ENCODE measurements at regions not wholly inside any gene's neighbourhood (a gene's known extent, or its start where the extent isn't known, plus 50 kb on each side); places are given as distances from the start of the nearest gene placed in this dataset.
A peak's percentile ranks its signal among the peaks of the same experiment; 100 is the strongest.
"Not testable (repeated sequence)": the region's sequence is repeated elsewhere in the genome, so short reads cannot be mapped to it uniquely, and the experiment has no call there.

DNA sequence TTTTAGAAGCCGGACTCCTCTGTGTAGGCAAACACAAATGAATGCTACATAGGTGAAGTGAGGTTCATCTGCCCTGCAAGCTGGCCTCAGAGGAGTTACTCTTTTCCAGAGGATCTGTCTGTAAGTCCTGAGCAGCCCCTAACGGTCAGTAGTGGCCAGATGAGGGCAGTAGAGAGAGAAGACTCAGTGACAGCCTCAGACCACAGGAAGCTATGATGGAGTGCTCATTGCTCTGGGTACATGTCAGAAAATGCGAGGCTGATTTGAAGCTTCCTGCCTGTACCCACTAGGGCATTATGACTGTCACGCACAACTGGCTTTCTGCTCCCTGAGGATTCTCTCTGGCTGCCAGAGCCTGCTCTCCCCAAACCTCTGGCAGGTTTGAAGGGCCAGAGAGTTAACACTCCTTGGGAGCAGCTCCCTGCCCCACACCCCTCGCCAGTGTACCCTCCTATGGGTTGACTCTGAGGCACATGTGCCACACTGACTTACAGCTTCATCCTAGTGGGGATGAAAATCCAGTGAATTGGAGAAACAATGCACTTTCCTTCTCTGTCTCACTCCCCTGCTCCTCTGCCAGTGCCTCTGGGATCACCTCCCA is 141.5 kb downstream of the GABRG2 start:
- peak; percentile 0 for DNase-seq

- DNase-seq: no peak
These were observed 147.0 kb downstream of the GABRG2 start for GRCh38 chr5:162214551-162214950.

DNA sequence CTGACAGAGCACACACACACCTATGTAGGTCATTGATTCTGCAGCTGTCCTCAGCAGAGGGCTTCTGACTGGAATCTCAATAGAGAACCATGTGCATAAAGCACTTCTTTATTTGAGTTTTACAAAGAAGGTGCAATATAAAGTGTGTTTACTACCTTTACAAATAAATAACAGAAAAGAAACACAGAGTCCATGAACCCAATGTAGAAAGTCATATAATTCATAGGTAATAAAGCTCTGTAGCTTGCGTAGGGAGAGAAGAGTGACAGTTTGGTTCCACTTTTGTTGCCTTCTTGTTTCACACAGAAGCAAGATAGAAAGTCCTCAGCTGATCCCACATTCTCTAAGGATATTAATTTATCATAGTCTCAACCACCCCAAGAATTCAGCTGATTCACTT is 149.5 kb downstream of the GABRG2 start:
- DNase-seq: no peak

- DNase-seq: no peak
These were observed 154.3 kb downstream of the GABRG2 start for GRCh38 chr5:162221910-162222309.

DNA sequence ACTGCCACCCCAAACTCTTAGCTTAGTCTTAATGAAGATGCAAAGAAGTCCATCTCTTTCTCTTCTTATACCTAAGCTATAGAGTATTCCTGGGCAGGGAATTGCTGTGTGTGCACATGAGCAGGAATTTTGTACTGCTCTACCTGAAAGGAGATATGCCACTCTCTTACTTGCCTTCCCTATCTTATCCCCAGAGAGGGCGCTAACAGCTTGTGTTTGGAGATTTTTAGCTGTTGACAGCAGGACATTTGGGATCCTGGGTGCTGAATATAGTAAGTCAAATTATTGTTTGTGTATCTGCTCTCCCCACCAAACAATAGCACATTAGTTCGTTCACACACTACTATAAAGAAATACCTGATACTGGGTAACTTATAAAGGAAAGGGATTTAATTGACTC is 159.5 kb downstream of the GABRG2 start:
- DNase-seq: no peak

GRCh38 chr5:162230348-162230747 is 162.8 kb downstream of the GABRG2 start:
- DNase-seq: no peak

- no peak for DNase-seq
These were observed 163.9 kb downstream of the GABRG2 start for GRCh38 chr5:162231522-162231921.

GRCh38 chr5:162240734-162241133 is 173.2 kb downstream of the GABRG2 start:
- DNase-seq: no peak

DNA sequence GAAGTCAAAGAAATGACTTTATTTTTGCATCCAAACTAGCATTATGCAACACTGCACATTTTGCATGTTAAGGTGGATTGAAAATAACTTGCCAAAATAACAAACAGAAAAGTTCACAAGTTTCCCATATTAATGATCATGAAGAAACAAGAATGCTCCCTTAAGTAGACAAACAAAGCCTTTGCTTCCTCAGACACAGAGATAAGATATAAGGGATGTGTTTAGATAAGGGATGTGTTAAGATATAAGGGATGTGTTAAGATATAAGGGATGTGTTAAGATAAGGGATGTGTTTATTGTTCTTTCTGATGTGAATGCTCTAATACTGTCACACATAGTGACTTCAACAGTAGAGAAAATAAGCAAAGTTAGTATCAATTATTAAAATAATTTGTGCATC is 174.8 kb downstream of the GABRG2 start:
- no peak for DNase-seq

GRCh38 chr5:162243651-162244050 is 176.1 kb downstream of the GABRG2 start:
- no peak for DNase-seq

GRCh38 chr5:162248107-162248713 is 180.6 kb downstream of the GABRG2 start:
- no peak for DNase-seq

- no peak for DNase-seq
These were observed 189.1 kb downstream of the GABRG2 start for GRCh38 chr5:162256711-162257110.

DNA sequence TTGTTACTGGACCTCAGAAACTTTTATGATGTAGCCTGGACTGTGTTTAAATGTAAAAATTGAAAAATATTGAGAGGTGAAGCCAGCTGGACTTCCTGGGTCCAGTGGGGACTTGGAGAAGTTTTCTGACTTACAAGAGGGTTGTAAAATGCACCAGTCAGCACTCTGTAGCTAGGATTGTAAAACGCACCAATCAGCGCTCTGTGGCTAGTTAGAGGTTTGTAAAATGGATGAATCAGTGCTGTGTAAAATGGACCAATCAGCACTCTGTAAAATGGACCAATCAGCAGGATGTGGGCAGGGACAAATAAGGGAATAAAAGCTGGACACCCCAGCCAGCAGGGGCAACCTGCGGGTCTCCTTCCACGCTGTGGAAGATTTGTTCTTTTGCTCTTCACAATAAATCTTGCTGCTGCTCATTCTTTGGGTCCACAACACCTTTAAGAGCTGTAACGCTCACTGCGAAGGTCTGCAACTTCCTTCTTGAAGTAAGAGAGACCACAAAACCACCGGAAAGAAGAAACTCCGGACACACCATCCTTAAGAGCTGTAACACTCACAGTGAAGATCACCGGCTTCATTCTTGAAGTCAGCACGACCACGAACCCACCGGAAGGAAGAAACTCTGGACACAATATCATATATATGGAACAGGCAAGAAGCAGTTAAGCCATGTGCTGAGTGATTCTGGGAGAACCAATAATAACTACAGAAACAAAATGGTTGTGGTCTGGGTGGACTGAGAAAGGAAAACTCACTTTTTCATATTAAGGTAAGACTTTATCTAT is 201.3 kb downstream of the GABRG2 start:
- no peak for DNase-seq

GRCh38 chr5:162272417-162272816 is 204.8 kb downstream of the GABRG2 start:
- no peak for DNase-seq

DNA sequence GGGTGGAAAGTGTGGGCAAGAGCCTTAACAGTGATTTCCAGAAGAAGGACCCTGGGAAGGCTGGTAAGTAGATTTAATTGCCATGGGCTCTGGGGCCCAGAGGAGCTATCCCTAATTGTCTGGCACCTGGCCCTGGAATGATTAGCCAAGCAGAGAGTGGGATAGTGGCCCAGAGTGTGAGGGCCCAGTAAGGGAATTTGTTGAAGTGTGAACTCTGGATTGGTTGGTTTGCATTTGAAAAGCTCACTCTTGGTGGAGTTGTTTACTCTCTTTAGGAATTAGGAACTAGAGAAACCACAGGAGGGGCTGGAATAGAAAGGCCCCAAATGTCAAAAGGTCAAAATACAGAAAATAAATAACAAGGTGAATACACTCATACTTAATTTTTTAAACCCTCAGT is 207.1 kb downstream of the GABRG2 start:
- no peak for DNase-seq

GRCh38 chr5:162275387-162275786 is 207.8 kb downstream of the GABRG2 start:
- not testable (repeated sequence) for DNase-seq

GRCh38 chr5:162282191-162282590 is 214.6 kb downstream of the GABRG2 start:
- no peak for DNase-seq

- DNase-seq: no peak
These were observed 216.0 kb downstream of the GABRG2 start for GRCh38 chr5:162283609-162284008.

DNA sequence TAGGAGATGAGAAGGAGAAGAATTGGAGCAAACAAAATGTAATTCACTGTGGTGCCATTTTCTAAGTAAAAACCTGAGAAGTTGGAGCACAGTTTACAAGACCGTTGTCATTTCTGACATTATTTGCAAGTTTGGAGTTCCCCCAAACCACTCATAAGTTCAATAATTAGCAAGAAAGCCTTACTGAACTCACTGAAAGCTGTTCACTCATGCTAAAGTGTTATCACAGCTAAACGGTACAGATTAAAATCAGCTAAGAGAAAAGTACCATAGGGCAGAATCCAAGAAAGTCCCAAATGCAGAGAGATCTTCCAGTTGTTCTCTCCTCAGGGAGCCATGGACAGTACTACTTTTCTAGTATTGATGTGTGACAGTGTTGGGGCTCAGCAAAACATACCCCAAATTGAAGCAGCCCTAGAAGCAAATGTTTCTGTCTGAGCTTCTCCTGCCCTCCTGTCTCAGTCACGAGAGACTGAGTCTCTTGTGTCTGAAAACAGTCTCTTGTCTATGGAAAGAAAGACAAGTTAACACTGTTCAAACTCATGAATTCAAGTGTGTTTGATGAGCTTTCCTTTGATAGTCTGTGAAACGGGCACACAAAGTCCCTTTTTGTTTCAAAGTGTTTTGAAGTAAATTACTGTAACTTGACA is 221.2 kb downstream of the GABRG2 start:
- no peak for DNase-seq

DNA sequence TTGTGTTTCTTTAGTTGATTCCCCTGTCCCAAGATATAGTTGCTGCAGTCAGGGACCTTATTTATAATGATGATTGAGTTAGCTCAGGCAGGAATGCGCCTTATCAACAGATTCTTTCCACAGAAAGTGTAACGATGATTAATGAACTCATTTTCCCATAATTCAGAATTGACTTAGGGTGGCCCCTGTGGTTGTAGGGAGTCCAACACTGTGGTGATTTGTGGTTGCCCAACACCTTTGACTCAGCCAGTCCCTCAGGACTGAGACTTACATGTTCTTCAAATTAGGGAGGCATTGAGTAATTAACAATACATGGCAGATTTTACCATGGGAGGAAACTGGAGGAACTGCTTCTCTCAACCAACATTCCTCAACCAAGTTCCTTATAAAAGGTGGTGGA is 221.9 kb downstream of the GABRG2 start:
- no peak for DNase-seq

DNA sequence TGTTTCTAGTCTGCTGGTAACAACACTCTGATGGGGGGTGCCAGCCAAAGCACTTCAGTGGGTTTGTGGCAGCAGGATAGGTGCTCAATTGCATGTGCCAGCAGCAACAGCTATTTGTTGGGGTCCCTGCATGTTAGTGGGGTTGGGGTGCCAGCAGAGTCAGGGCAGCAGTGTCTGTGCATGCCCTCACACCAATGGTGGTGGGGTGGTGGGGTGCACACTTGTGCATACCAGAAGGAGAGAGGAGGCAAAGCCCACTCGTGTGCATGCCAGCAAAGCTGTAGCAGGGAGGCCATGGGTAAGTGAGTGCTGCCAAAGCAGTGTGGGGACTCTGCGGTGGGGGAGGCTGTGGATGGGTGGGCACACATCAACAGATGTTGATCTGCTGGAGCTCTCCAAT is 232.2 kb downstream of the GABRG2 start:
- no peak for DNase-seq

DNA sequence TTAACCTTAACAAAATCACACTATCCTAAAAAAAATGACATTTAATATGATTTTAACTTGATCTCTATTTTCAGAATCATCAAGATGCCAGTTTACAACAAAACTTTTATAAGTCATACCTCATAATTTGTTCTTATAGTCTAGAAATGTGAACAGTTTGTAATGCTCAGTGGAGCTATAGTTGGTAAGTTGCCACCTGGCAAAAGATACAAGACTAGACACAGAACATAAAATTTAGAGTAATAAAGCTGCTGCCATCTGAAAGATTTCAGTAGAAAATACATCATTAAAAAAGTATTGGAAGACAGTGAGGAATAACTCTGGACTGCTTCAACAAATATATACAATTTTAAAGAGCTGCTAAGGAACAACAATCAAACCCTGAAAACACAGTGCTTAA is 233.8 kb downstream of the GABRG2 start:
- DNase-seq: no peak

GRCh38 chr5:162323466-162323865 is 255.9 kb downstream of the GABRG2 start:
- peak; percentile 33 for DNase-seq

GRCh38 chr5:162324328-162324727 is 256.8 kb downstream of the GABRG2 start:
- peak; percentile 3 for DNase-seq
